ENCODE measurements at regions not wholly inside any gene's neighbourhood (a gene's known extent, or its start where the extent isn't known, plus 50 kb on each side); places are given as distances from the start of the nearest gene placed in this dataset.

GRCh38 chr2:155145758-155146229 is 447.3 kb downstream of the KCNJ3 start:
- Histone ChIP-seq H3K4me2 (ENCODE audit: low read depth, low read length) (no peak overlapping the region), H3K4ac (ENCODE audit: low read depth, low read length) (no peak overlapping the region), H2BK5ac (ENCODE audit: low read depth, low read length, poor library complexity, severe bottlenecking) (no peak overlapping the region), H4K5ac (ENCODE audit: low read depth, low read length) (no peak overlapping the region), H2AK9ac (replicated peaks; ENCODE audit: low read depth, low read length, poor library complexity) (no peak overlapping the region), H3K9me3 (ENCODE audit: control insufficient read depth, insufficient read depth, low read length) (peaks cover 8% of the 10 kb centered on the region), H3K23ac (ENCODE audit: low read depth, low read length) (no peak overlapping the region), H3K9ac (ENCODE audit: low read depth, low read length) (no peak overlapping the region), H2BK15ac (ENCODE audit: low read depth, low read length) (no peak overlapping the region), H2BK20ac (ENCODE audit: low read depth, low read length) (no peak overlapping the region), H3K27me3 (ENCODE audit: control insufficient read depth, insufficient read depth, low read length) (no peaks in the 10 kb centered on the region), H4K20me1 (ENCODE audit: insufficient read depth, low read length) (no peaks in the 10 kb centered on the region), H2AK5ac (ENCODE audit: low read depth, low read length) (no peak overlapping the region), H3K4me3 (ENCODE audit: insufficient read depth, low read depth, low read length) (no peak overlapping the region), H3K9me1 (ENCODE audit: insufficient read depth, low read length) (no peaks in the 10 kb centered on the region), H3K14ac (replicated peaks; ENCODE audit: low read depth, low read length) (no peak overlapping the region), H4K8ac (ENCODE audit: low read depth in 2 of 2, low read length in 2 of 2) (no peak overlapping the region), H3K79me1 (ENCODE audit: low read depth in 1 of 2, low read length in 2 of 2) (no peaks in the 10 kb centered on the region), H3K27ac (ENCODE audit: insufficient read depth, low read length) (no peak overlapping the region), H3K56ac (ENCODE audit: extremely low read depth, insufficient read depth, low read length) (no peak overlapping the region), H3K18ac (ENCODE audit: low read depth, low read length) (no peak overlapping the region), H3K4me1 (ENCODE audit: control insufficient read depth, insufficient read depth, low read length) (no peaks in the 10 kb centered on the region), H2AFZ (replicated peaks; ENCODE audit: low read length, poor library complexity) (no peak overlapping the region), H3K36me3 (ENCODE audit: control insufficient read depth, insufficient read depth, low read length) (no peaks in the 10 kb centered on the region), H2BK120ac (ENCODE audit: low read depth, low read length) (no peak overlapping the region), H4K91ac (ENCODE audit: insufficient read depth, low read depth, low read length) (no peak overlapping the region)
- CTCF ChIA-PET = no interaction called here
- DNase-seq (no peak), ATAC-seq (ENCODE audit: low read depth) (no peak)
- POLR2A ChIA-PET (ENCODE audit: unreplicated experiment) = no interaction called here
- intact Hi-C loops (cut with micrococcal nuclease) = no loop called here
- in situ Hi-C loops (cut with MboI; ENCODE audit: low sequenced_read_pairs) = no loop called here
- TF ChIP-seq USF2 (IDR thresholded peaks at IDR 0.05; ENCODE audit: low read depth, low read length) = no peak
- no peak for TF ChIP-seq MXI1 (IDR thresholded peaks at IDR 0.05; ENCODE audit: borderline replicate concordance, low read depth, low read length)
- TF ChIP-seq, protein P1, sequence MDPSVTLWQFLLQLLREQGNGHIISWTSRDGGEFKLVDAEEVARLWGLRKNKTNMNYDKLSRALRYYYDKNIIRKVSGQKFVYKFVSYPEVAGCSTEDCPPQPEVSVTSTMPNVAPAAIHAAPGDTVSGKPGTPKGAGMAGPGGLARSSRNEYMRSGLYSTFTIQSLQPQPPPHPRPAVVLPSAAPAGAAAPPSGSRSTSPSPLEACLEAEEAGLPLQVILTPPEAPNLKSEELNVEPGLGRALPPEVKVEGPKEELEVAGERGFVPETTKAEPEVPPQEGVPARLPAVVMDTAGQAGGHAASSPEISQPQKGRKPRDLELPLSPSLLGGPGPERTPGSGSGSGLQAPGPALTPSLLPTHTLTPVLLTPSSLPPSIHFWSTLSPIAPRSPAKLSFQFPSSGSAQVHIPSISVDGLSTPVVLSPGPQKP (IDR thresholded peaks at IDR 0.05; ENCODE audit: borderline replicate concordance, low read depth, low read length) = no peak
- TF ChIP-seq SMC3 (IDR thresholded peaks at IDR 0.05; ENCODE audit: low read depth, low read length) = no peak
- TF ChIP-seq RAD21 (IDR thresholded peaks at IDR 0.05; ENCODE audit: low read length) = no peak
- no peak for TF ChIP-seq POLR2A (IDR thresholded peaks at IDR 0.05; ENCODE audit: low read depth, low read length)
- TF ChIP-seq RCOR1 (IDR thresholded peaks at IDR 0.05; ENCODE audit: insufficient replicate concordance, low read length) = no peak
- WGBS, 2 experiments (ENCODE audit: extremely low coverage in 2 of 2, insufficient read length in 1 of 2) = no CpG with 5 or more reads among the region's 3 CpGs
- dilution Hi-C loops (cut with HindIII; ENCODE audit: low sequenced_read_pairs, unreplicated experiment) = no loop called here
- no TSS peak for BruUV-seq (replicated peaks)

Measured in IMR-90 (cell line).